SK-N-MC (cell line): ENCODE measurements at regions not wholly inside any gene's neighbourhood (a gene's known extent, or its start where the extent isn't known, plus 50 kb on each side); places are given as distances from the start of the nearest gene placed in this dataset.

Experiments
- EZH2 ChIP-seq: fragments of 200-600 bp; sonication (generic); IDR thresholded peaks from one replicate; pipeline ENCODE4 v1.6.1; 2017; ENCODE audit warnings: antibody characterized with exemption
- FOXP2 ChIP-seq: optimal IDR thresholded peaks from 2 replicates; pipeline ENCODE3; 2011; ENCODE audit warnings: mild to moderate bottlenecking, moderate library complexity; ENCODE audit not compliant: insufficient read depth; ENCODE audit errors: extremely low read length, control extremely low read depth
- POLR2AphosphoS5 ChIP-seq: IDR thresholded peaks from 2 replicates; pipeline ENCODE4 v1.6.1; 2012; ENCODE audit warnings: mild to moderate bottlenecking, low read depth, low read length, borderline replicate concordance

DNA sequence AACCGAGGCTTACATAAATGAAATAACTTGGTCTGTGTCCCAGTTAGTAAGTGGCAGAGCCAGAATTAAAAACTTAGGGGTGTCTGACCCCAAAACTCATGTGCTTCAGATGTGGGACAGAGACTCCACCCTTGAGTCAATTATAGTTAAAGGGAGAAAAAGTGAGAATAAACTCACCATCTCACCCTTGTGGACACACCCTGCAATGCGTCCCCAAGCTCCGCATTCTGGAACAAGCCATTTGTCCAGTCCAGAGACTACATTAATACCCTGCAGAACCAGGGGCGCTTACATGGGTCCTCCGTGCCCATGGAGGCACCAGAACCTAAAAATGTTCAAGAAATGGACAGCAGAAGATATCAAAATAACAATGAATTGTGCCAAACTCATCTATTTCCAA is 207.0 kb upstream of the ZNF507 start:
- TF ChIP-seq POLR2AphosphoS5 (no peak), EZH2 (no peak), FOXP2 (no peak)
